ENCODE measurements at regions not wholly inside any gene's neighbourhood (a gene's known extent, or its start where the extent isn't known, plus 50 kb on each side); places are given as distances from the start of the nearest gene placed in this dataset.

DNA sequence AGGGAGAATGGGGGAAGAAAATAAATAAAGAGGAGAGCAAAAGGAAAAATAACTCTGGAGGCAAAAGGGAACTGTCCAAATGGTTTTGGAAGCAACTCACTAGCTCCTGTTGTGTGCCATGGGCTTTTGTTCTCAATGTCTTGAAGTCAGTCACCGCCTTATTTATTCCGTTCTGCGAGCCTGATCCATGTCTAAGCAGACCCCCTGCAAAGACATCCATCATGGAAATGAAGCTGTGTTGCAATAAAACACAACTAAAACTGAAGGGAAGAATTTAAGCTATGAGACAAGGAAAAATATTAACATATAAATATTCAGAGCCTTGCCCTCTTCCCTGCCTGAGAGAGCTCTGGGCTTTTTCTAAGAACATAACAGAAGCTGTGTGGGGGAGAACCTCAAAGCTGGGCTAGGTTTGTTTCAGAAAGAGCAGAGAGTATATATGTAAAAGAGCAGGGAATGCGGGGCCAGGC is 373.2 kb upstream of the CNR1 start:
- no peak overlapping the region for H3K27ac Mint-ChIP-seq

GRCh38 chr6:88538840-88539239 is 372.7 kb upstream of the CNR1 start:
- no peaks in the 10 kb centered on the region for H3K36me3 ChIP-seq (replicated peaks in 1 of 2; ENCODE audit: control extremely low read depth in 1 of 2, control insufficient read depth in 1 of 2, extremely low read depth in 1 of 2, insufficient read depth in 2 of 2, low read length in 1 of 2)
- no peak overlapping the region for H3K9ac ChIP-seq (ENCODE audit: low read length)
- H3K9me3 Mint-ChIP-seq (ENCODE audit: insufficient read depth) = no peaks in the 10 kb centered on the region
- ChIA-PET POLR2A (interaction anchor here (0.7 kb wide), 1 partner anchor 839 kb away, joined by 3 read pairs; no protein-coding TSS in a partner anchor), CTCF (interaction anchor here (0.6 kb wide), 1 partner anchor 1472 kb away, joined by 4 read pairs; no protein-coding TSS in a partner anchor)
- TF ChIP-seq, protein P1, sequence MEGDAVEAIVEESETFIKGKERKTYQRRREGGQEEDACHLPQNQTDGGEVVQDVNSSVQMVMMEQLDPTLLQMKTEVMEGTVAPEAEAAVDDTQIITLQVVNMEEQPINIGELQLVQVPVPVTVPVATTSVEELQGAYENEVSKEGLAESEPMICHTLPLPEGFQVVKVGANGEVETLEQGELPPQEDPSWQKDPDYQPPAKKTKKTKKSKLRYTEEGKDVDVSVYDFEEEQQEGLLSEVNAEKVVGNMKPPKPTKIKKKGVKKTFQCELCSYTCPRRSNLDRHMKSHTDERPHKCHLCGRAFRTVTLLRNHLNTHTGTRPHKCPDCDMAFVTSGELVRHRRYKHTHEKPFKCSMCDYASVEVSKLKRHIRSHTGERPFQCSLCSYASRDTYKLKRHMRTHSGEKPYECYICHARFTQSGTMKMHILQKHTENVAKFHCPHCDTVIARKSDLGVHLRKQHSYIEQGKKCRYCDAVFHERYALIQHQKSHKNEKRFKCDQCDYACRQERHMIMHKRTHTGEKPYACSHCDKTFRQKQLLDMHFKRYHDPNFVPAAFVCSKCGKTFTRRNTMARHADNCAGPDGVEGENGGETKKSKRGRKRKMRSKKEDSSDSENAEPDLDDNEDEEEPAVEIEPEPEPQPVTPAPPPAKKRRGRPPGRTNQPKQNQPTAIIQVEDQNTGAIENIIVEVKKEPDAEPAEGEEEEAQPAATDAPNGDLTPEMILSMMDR (IDR thresholded peaks at IDR 0.05) = no peak
- TF ChIP-seq EZH2 (IDR thresholded peaks at IDR 0.05; ENCODE audit: borderline replicate concordance, insufficient read depth, low read depth, low read length, poor library complexity, severe bottlenecking) = no peak
- H2AFZ ChIP-seq (ENCODE audit: insufficient read depth, low read depth, low read length, poor library complexity, severe bottlenecking) = no peak overlapping the region
- H3K4me1 ChIP-seq (ENCODE audit: control insufficient read depth in 2 of 2, insufficient read depth in 2 of 2, low read length in 2 of 2) = peaks cover 10 to 12% of the 10 kb centered on the region in 2 donors
- H3K4me1 Mint-ChIP-seq = peaks cover 11% of the 10 kb centered on the region
- ATAC-seq (ENCODE audit: low read depth) (no peak), DNase-seq (no peak)
- H3K79me2 ChIP-seq (ENCODE audit: control insufficient read depth, insufficient read depth, low read length) = no peaks in the 10 kb centered on the region
- H3K4me2 ChIP-seq (replicated peaks; ENCODE audit: low read depth, low read length, poor library complexity, severe bottlenecking) = no peak overlapping the region
- H3K4me3 Mint-ChIP-seq = no peak overlapping the region
- peaks cover 20% of the 10 kb centered on the region for H3K27me3 Mint-ChIP-seq
- no peaks in the 10 kb centered on the region for H4K20me1 ChIP-seq (ENCODE audit: control insufficient read depth, insufficient read depth, low read length, poor library complexity, severe bottlenecking)
- 69% methylated on average over 2 of the region's 3 CpGs for WGBS (ENCODE audit: insufficient coverage)
- H3K27ac Mint-ChIP-seq = no peak overlapping the region
- intact Hi-C loops (cut with micrococcal nuclease) = no loop called here
- peaks cover 0 to 9% (median 1%) of the 10 kb centered on the region in 4 experiments for H3K27me3 ChIP-seq (replicated peaks in 1 of 4; ENCODE audit: control extremely low read depth in 1 of 4, control insufficient read depth in 3 of 4, insufficient read depth in 4 of 4, low read length in 3 of 4)
- peaks cover 0 to 3% (median 0%) of the 10 kb centered on the region in 3 donors for H3K9me3 ChIP-seq (ENCODE audit: control extremely low read depth in 1 of 3, control insufficient read depth in 2 of 3, insufficient read depth in 1 of 3, low read length in 2 of 3)
- H3K4me3 ChIP-seq (ENCODE audit: control extremely low read depth in 1 of 5, extremely low read depth in 1 of 5, insufficient read depth in 1 of 5, low read depth in 2 of 5, low read length in 4 of 5) = no peak overlapping the region
- no peak overlapping the region for H3K27ac ChIP-seq (ENCODE audit: low read length in 2 of 2)

More for the DNA sequence above, 373.2 kb upstream of the CNR1 start:
- H3K4me2 ChIP-seq (replicated peaks; ENCODE audit: low read depth, low read length, poor library complexity, severe bottlenecking) = no peak overlapping the region
- H3K27me3 Mint-ChIP-seq = peaks cover 20% of the 10 kb centered on the region
- no peak for ATAC-seq (ENCODE audit: low read depth)
- no peak overlapping the region for H2AFZ ChIP-seq (ENCODE audit: insufficient read depth, low read depth, low read length, poor library complexity, severe bottlenecking)
- H3K9me3 ChIP-seq (ENCODE audit: control extremely low read depth in 1 of 3, control insufficient read depth in 2 of 3, insufficient read depth in 1 of 3, low read length in 2 of 3) = peaks cover 0 to 3% (median 0%) of the 10 kb centered on the region in 3 donors
- no peak overlapping the region for H3K4me3 ChIP-seq (ENCODE audit: control extremely low read depth in 1 of 5, extremely low read depth in 1 of 5, insufficient read depth in 1 of 5, low read depth in 2 of 5, low read length in 4 of 5)
- H3K4me1 Mint-ChIP-seq = peaks cover 8% of the 10 kb centered on the region
- no peak for TF ChIP-seq EZH2 (IDR thresholded peaks at IDR 0.05; ENCODE audit: borderline replicate concordance, insufficient read depth, low read depth, low read length, poor library complexity, severe bottlenecking)
- TF ChIP-seq, protein P1 (IDR thresholded peaks at IDR 0.05) = no peak
- intact Hi-C loops (cut with micrococcal nuclease) = no loop called here
- no peaks in the 10 kb centered on the region for H3K36me3 ChIP-seq (replicated peaks in 1 of 2; ENCODE audit: control extremely low read depth in 1 of 2, control insufficient read depth in 1 of 2, extremely low read depth in 1 of 2, insufficient read depth in 2 of 2, low read length in 1 of 2)
- H3K79me2 ChIP-seq (ENCODE audit: control insufficient read depth, insufficient read depth, low read length) = no peaks in the 10 kb centered on the region
- 95% methylated on average over 2 of the region's 4 CpGs for WGBS (ENCODE audit: insufficient coverage)
- H3K4me1 ChIP-seq (ENCODE audit: control insufficient read depth in 2 of 2, insufficient read depth in 2 of 2, low read length in 2 of 2) = peaks cover 9 to 10% of the 10 kb centered on the region in 2 donors
- H3K27ac ChIP-seq (ENCODE audit: low read length in 2 of 2) = no peak overlapping the region
- no peak overlapping the region for H3K9ac ChIP-seq (ENCODE audit: low read length)
- H3K4me3 Mint-ChIP-seq = no peak overlapping the region
- no peak for DNase-seq
- H3K9me3 Mint-ChIP-seq (ENCODE audit: insufficient read depth) = no peaks in the 10 kb centered on the region
- ChIA-PET POLR2A (interaction anchor here (0.7 kb wide), 1 partner anchor 840 kb away, joined by 3 read pairs; no protein-coding TSS in a partner anchor), CTCF (interaction anchor here (0.6 kb wide), 1 partner anchor 1473 kb away, joined by 4 read pairs; no protein-coding TSS in a partner anchor)
- peaks cover 0 to 9% (median 1%) of the 10 kb centered on the region in 4 experiments for H3K27me3 ChIP-seq (replicated peaks in 1 of 4; ENCODE audit: control extremely low read depth in 1 of 4, control insufficient read depth in 3 of 4, insufficient read depth in 4 of 4, low read length in 3 of 4)
- H4K20me1 ChIP-seq (ENCODE audit: control insufficient read depth, insufficient read depth, low read length, poor library complexity, severe bottlenecking) = no peaks in the 10 kb centered on the region

All from B cell (primary cell).